Right renal pelvis (tissue), 4 donors: ENCODE measurements at regions not wholly inside any gene's neighbourhood (a gene's known extent, or its start where the extent isn't known, plus 50 kb on each side); places are given as distances from the start of the nearest gene placed in this dataset.
A peak's percentile ranks its signal among the peaks of the same experiment; 100 is the strongest.

Experiments
- DNase-seq, 4 donors: peaks; one replicate each; pipeline ENCODE4 v3.0.0-alpha.2; 2013; ENCODE audit warnings: low read depth in 4 of 4, low spot score in 3 of 4, missing footprints in 1 of 4

DNA sequence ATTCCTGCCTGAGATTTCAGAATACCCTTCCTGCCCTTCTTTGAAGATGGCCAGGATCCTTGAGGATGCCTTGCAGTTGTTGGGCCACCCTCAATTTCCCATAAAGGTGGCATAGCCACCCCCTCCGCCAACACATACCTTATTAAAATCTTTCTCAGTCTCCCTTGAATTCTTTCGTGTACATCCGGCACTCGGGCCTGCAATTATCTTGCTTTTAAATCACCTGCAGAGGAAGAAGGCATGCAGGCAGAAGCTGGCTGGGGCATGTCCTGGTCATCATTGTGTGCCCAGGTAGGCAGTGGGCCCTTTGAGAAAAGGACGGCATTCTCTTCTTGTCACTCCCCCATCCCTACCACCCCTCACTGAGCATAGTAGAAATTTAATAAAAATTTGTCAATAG, 189.5 kb upstream of the LYZL1 start:
- DNase-seq, result no peak

DNA sequence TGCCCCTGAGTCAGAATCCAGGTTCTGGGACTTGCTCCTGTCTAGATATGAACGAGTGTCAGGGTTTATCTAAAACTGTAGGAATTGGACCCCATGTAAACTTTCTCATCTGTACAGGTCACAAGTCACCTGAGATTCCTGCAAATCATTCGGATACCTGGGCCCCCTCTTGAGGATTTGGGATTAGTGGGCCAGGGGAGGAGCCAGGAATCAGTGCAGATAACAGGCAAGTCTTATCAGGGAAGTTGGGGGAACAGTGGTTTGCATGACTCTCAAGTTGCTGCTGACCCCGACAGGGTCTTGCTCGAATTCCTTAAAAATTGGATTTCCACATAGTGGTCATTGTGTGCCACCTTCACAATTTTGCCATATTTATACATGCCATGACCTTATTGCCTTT, 188.4 kb upstream of the LYZL1 start:
- DNase-seq, result no peak

DNA sequence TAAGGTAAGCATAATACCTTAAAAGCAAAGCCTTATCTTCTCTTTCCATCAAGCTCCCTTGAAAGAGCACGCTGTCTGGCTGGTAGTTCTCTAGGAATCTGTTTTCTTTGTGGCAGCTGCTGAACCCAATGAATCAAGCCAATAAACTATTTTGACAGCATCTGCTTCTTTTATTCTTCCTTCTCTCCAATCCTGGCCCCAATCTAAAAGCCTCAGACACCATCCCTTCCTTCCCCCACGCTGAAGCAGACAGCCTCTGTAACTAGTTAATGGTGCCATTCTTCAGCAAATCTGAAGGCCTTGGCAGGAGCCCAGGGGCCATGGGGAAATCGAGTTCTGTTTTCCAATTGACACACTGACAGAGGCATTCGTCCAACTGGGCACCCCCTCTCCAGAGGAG, 186.6 kb upstream of the LYZL1 start:
- no peak for DNase-seq

DNA sequence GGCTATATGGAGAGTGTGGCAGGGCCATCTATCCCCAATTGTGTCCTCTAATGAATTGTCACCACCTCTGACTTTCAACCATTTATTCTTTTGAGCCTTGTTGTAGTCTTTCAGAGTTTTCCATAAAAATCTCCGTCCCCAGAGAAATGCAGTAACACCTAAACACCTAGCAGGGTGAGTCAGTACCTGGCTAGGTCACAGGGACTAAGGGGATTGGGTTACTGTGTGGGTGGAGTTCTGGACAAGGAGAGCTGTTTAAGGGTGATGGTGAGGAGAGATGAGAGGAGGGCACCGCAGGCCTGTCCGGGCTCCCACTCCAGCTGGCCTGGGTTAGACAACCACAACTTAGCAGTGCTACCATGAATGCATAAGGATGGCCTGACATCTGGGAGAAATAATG, 186.2 kb upstream of the LYZL1 start:
- no peak for DNase-seq

DNA sequence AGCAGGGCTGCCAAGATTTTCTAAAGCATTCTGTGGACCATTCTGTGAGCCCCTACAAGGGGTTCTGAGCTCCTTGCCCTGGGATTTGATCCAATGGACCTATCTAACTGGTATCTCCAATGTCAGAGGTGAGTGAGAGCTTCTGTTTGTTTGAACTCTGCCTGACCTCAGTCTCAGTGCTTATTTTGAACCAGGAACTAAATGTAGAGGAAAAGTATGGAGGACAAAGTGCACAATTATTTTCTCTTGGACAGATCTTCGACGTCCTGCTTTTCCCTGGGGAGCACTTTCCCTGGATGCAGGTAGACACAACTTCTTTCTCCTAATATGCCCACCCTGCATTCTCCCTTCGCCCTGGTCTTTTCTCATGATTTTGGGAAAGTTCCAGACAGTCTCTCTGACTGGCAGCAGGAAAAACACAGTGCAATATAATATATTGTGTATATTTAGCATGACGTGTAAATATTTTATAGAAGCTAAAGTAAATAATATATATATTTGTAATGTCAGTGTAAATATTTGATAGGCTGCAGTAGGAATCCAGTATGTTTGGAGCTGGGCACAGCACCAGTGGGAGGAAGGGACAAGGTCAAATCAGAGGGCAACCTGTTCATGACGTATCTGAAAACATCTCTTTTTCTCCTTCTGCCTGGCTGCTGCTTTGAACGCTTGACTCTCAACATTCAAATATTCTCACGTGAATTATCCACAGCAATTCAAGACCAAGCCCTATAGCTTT, 184.0 kb upstream of the LYZL1 start:
- DNase-seq, result no peak

DNA sequence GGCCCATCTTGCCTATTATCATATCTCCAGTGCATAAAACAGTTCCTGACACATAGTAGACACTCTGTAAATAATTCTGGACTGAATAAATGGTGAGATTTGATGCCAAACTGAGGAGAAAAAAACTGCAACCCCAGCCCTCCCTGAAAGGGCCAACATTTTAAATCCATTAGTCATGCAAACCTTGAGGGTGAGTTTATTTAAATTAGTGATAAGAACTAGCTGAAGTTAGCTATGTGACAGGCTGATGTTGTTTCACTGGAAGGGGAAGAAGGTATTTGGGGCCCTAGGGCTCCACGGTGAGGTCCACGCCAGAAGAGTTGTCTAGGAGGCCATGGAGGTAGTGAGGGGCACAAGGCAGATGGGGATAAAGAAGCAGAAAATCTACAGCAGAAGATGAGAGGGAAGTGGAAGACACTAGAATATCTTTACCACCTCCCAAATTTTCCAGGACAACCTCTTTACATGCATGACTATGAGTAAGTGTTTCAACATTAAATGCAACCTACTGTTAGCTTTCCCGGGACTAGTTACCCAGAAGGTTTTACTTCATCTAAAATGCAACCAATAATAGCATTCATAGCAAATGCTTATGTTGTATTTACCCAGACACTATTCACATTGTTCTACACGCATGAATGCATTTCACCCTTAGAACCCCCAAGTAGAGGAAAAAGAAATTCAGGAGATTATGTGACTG, 183.2 kb upstream of the LYZL1 start:
- no peak for DNase-seq

DNA sequence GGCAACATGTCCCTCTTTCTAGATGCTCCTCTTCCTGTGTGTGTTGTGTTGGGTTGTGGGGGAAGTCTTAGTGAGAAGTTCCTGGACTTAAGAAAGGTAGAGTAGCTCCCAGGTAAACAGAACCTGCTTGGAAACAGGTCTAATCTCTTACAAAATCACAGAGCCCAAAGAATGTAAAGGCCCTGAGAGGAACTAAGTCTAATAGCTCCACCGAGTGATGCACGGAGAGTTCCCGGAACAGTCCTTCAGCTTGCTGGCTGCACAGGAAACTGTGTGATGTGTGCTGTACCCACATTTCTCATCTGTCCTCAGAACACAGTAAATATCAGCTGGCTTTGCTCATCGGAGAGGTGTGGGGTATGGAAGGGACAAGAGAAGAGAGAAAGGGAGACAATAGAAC, 182.6 kb upstream of the LYZL1 start:
- DNase-seq, result no peak

DNA sequence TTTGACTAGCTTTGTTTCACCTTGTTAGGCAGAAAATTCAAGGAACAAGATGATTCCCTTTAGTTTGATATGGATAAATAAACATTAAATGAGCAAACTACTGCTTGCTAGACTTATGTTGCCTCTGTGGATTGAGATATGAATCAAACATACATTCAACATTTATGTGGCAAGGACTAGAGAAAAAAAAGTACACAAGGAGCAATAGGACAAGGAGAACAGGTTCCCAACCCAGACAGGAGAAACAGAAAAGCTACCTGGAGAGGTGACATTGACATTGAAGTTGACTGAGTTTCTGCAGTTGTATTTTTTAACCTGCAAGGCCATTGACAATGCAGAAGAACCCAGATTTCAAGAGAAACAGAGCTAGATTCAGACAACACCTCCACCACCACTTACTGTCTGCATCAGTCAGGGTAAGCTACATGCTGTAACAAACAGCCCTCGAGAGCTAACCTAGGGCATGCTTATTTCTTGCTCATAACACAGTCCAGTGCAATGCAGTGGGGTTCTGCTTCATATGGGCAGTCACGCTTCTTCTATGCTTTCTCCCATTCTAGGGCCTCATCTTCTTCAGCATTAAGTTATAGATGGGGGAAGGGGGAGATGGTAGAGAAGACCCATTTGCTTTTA, 180.9 kb upstream of the LYZL1 start:
- DNase-seq, result no peak

DNA sequence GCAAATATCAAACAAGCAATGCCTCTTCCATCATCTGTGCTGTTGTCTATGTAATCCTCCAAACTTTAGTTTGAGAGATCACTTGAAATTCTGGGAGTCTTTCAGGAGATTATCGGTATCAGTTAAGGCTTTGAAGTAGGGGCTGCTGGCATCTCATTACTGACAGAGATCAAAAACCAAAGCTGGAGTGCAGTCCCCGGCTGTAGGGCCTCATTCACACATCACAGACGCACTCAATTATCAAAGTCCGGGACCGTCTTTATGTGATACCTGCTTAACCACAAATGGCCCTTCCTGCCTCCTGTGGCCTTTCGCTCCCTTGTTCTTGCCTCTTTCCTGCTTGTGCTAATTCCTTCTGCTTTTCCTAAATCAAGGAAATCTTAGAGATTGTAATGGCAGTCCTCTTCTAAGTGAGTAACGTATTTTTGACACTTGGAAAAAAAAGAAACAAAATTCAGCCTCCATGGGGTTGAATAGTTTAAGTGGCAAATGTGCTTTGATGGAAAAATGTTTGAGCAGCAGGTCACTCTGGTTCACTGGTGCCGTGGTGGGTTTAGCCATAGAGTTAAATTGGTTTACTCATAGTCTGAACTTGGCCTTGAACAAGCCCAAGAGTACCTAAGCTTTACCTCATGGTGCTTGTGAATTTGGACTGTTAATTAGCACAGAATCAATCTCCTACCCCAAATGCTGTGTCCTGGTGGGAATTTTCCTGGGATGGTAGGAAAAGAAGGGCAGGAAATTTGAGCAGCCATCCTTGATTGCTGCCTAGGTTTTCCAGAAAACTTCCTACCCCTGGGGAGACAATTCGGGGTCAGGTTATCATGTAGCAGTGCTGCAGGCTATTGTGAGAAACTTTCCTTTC, 178.9 kb upstream of the LYZL1 start:
- no peak for DNase-seq

DNA sequence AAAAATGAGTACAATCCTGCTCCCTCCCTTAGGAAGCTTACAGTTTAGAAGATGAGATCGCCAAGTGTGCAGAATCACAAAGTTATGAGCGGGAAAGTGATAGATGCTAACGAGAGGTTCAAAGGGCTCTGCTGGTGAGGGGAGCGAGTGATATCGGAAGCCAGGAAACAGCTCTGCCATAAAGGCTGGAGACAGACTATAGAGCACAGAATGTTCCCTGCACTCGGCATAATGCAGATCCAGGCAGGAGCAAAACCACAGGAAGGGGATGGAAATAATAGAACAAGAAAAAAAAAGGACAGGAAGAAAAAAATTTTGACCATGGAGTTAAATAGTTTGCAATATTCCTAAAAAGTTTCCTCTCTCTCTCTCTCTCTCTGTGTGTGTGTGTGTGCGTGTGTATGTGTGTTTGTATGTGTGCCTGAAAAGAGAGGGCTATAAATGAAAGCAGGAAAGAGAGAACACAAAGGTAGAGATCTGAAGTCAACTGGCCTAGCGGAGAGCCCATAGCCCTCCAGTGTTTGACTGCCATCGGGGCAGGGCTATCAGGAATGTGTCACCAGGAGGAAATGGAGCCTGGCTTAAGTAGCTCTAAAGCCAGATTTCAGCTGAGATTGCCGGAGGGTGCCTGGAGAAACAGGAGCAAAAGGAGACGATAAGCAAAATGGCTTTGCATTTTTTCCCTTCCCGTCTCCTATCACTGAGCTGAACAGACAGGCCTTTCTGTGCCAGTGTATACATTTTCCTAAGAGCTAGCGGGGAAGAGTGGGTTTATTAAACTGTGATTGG, 175.8 kb upstream of the LYZL1 start:
- no peak for DNase-seq

DNA sequence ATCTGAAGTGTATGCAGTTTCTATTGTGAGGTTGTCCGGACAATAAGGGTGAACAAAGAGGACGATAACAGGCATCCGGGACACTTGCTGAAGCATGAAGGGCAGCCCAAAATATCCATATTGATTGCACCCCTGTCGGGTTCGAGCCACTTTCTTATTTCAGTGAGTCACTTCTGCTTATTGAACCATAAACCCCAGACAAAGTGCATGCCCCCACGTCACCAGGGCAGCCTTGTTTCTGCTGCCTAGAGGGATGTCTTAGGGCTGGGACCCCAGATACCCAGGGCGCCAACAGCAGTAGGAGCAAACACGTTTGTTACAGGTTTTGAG, 175.3 kb upstream of the LYZL1 start:
- no peak for DNase-seq

DNA sequence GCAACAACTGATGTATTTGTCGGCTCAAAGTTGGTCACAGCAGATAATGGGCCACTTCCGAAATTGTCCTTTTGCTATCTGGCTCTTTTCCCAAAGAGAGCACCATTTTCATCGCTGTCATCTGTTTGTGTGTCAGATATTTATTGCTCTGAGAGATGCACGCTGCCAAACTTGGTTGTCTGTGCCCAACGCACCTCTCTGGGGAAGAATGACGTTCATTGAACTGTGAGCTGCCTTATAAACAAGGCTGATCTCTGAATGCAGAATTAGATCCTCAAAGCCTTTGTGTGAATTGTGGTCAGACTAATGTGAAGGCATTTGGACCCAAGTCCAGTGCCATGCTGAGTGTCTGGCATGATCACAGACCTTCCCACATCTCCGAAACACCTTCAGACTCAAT, 174.7 kb upstream of the LYZL1 start:
- no peak for DNase-seq

DNA sequence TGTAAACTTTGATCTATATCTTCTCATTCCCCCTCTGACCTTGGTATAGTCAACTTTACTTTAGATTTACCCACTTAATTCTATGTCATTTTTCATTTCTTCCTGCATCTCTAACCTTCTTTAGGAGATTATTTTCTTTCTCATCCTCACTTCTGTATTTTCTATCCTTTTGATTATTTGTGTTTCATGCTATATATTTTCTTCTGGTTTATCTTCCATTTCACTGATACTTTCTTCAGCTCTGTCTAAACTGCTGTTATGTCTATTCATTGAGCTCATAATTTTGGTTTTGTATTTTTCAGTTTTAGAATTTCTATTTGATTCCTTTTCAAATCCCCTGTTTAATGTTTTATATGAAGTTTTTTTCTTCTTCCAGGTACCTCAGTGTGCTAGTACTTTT, 171.1 kb upstream of the LYZL1 start:
- DNase-seq, result no peak

DNA sequence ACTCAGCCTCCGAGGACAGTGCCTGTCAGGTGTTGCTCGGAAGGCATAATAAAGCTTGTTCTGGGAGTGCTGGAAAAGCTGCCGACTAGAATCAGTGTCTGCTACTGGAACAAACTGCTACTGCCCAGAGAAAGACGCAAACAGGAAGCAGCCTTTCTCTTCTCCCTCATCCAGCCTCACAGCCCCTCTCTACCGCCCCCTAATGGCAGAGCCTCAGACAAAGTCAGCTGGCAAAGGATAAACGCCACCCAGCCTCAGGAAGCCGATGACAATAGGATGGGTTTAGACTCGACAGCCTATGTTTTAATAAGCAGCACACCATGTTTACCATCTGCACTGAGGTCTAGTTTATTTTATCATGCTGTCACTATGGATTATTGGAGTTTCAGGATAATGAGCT, 169.5 kb upstream of the LYZL1 start:
- peak in 1 of 4 donors; percentile 13 for DNase-seq

DNA sequence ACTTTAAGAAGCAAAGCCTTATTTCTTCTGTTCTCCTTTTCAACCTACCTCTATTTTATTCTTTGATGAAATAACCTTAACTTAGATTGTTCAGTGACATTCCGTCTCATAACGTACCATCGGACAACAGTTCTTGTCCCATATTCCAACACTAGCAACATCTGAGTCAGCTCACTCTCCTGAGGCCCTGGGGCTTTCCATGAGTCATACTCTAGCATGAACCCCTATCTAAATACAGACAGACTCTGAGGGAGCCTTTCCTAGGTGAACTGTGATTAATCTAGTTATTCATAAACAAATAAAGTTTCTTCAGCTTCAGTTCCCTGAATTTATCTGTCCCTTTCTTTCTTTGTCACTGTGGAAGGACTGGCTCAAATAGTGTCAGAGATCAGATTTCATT, 168.7 kb upstream of the LYZL1 start:
- DNase-seq, result no peak

DNA sequence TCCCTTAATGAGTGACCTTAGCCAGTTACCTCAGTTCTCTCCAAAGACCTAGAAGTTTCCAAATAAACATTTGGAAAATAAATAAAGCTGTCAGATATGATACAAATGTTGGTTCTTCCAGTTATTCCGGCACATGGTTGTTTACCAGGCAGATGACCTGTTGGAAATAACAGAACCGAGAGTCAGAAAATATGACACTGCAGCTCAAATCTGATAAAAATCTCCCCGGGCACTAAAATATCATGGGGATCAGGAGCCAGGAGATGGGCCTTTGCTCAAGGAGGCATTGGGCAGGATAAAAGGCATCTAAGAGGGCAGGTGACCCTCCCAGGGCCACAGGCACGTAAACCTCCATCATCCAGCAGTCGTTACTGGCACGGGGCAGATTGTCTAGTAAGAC, 164.0 kb upstream of the LYZL1 start:
- no peak for DNase-seq

DNA sequence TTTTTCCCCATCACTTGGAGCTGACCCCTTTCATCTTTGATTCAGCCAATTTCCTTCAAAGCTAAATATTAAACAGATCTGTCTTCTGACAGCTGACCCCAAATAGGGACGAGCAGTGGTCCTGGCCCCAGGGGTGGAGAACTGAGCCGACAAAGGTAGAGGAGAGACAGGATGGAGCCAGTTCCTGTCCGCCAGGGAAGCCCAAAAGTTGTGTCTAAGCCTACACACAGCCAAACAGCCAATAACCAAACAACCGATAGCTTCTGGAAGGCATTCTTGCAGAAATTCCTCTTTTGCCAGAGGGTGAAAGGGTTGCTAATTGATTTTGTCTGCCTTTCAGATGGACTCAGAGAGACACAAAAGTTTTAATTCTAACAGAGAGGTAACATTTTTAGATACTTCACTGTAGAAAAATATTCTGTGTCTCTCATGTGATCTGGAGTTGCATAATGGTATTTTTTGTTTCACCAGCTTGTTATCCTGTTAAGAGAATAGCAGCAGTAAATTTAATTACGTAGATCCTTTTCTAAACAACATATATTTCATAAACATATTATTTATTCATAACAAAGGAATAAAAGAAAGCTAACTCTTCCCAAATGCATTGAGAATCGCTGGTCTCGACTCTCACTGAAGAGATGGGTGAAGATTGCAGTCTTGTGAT, 161.7 kb upstream of the LYZL1 start:
- DNase-seq, result no peak

DNA sequence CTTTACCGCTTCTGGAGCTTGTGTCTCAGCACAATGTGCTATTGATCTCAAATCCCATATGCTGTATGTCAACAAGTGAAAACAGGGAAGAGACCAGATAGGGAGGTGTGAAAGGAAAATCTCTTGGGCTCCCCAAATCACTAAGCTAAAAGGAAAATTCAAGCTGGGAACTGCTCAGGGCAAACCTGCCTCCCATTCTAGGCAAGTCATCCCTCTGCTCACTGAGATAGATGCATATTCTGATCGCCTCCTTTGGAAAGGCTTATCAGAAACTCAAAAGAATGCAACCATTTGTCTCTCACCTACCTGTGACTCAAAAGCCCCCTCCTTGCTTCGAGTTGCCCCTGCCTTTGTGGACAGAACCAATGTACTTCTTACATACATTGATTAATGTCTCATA, 161.1 kb upstream of the LYZL1 start:
- DNase-seq, result no peak

DNA sequence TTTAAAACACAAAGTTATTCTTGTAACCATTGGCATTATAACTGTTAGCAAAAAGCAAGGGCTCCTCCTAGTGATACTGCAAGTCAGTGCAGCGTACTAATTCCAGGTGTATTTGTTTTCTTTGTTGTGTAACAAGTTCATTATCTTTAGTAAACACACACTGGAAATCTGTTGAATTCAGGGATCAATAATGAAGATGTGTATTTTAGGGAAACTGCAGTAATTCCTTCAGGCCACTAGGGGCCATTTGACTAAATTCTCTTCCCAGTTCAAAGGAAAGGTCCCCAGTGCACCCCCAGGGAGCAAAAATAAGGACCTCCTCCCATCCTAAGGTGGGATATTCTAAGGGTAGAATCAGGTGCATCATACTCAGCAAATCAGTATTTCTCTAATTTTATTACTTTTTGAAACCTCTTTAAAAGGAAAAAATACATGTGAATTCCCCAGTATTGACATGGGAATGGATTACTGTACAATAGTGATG, 158.6 kb upstream of the LYZL1 start:
- no peak for DNase-seq
